ENCODE measurements at regions not wholly inside any gene's neighbourhood (a gene's known extent, or its start where the extent isn't known, plus 50 kb on each side); places are given as distances from the start of the nearest gene placed in this dataset.
A peak's percentile ranks its signal among the peaks of the same experiment; 100 is the strongest.
"Not testable (repeated sequence)": the region's sequence is repeated elsewhere in the genome, so short reads cannot be mapped to it uniquely, and the experiment has no call there.

DNA sequence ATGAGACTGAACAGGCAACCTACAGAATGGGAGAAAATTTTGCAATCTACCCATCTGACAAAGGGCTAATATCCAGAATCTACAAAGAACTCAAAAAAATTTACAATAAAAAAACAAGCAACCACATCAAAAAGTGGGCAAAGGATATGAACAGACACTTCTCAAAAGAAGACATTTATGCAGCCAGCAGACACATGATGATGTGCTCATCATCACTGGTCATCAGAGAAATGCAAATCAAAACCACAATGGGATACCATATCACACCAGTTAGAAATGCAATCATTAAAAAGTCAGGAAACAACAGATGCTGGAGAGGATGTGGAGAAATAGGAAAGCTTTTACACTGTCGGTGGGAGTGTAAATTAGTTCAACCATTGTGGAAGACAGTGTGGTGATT, 51.7 kb upstream of the PAXBP1 start:
- not testable (repeated sequence) for DNase-seq; H3K27me3 ChIP-seq; H3K4me1 ChIP-seq; ATAC-seq; H3K27ac ChIP-seq; H3K4me3 ChIP-seq; H3K36me3 ChIP-seq (replicated peaks in 1 of 2; ENCODE audit: insufficient read depth in 1 of 2, low read depth in 2 of 2); H3K9me3 ChIP-seq
- 95 to 100% methylated on average over 1 of the region's 1 CpG for WGBS, 2 donors
- intact Hi-C loops (cut with DNase I): loop anchor here (10.0 kb wide), 1 partner anchor 168 kb away; no protein-coding TSS in a partner anchor

DNA sequence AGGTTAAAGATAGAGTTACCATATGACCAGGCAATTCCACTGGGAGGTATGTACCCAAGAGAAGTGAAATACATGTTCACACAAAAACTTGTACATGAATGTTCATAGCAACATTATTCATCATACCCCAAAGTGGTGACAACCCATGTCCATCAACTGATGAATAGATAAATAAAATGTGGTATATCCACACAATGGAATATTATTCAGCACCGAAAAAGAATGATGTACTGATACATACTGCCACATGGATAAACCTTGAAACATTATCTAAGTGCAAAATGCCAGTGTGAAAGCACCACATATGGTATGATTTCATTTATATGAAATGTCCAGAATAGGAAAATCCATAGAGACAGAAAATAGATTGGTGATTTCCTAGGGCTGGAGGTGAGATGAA, 53.4 kb upstream of the PAXBP1 start:
- Histone ChIP-seq H3K9me3 (no peaks in the 10 kb centered on the region), H3K27me3 (no peaks in the 10 kb centered on the region), H3K4me1 (no peaks in the 10 kb centered on the region), H3K4me3 (no peak overlapping the region), H3K36me3 (replicated peaks in 1 of 2; ENCODE audit: insufficient read depth in 1 of 2, low read depth in 2 of 2) (no peaks in the 10 kb centered on the region), H3K27ac (no peak overlapping the region)
- 80 to 93% methylated on average over 1 of the region's 1 CpG for WGBS, 2 donors
- TF ChIP-seq CTCF (IDR thresholded peaks at IDR 0.05): no peak
- no peak for TF ChIP-seq POLR2A (IDR thresholded peaks at IDR 0.05)
- no peak for DNase-seq
- intact Hi-C loops (cut with DNase I): loop anchor here (10.0 kb wide), 1 partner anchor 170 kb away; no protein-coding TSS in a partner anchor
- no peak for ATAC-seq

- TF ChIP-seq CTCF (IDR thresholded peaks at IDR 0.05): peak; percentile 16 to 76 (median 59)
- no peak for TF ChIP-seq POLR2A (IDR thresholded peaks at IDR 0.05)
- ATAC-seq: peak; percentile 74
- 33 to 41% methylated on average over 9 of the region's 9 CpGs for WGBS, 2 donors
- peak; percentile 26 to 63 (median 44) for DNase-seq
- Histone ChIP-seq H3K36me3 (replicated peaks in 1 of 2; ENCODE audit: insufficient read depth in 1 of 2, low read depth in 2 of 2) (no peaks in the 10 kb centered on the region), H3K4me1 (no peaks in the 10 kb centered on the region), H3K9me3 (no peaks in the 10 kb centered on the region), H3K27ac (no peak overlapping the region), H3K4me3 (no peak overlapping the region), H3K27me3 (no peaks in the 10 kb centered on the region)
- intact Hi-C loops (cut with DNase I): loop anchor here (10.0 kb wide), 1 partner anchor 172 kb away; no protein-coding TSS in a partner anchor
Observed at GRCh38 chr21:32826329-32827167, 55.0 kb upstream of the PAXBP1 start.

GRCh38 chr21:32828908-32829307, 57.4 kb upstream of the PAXBP1 start:
- Histone ChIP-seq H3K36me3 (replicated peaks in 1 of 2; ENCODE audit: insufficient read depth in 1 of 2, low read depth in 2 of 2) (no peaks in the 10 kb centered on the region), H3K9me3 (no peaks in the 10 kb centered on the region), H3K27me3 (no peaks in the 10 kb centered on the region), H3K4me1 (no peaks in the 10 kb centered on the region), H3K27ac (no peak overlapping the region), H3K4me3 (no peak overlapping the region)
- no peak for TF ChIP-seq POLR2A (IDR thresholded peaks at IDR 0.05)
- no peak for TF ChIP-seq CTCF (IDR thresholded peaks at IDR 0.05)
- WGBS, 2 donors: 58 to 74% methylated on average over 4 of the region's 4 CpGs
- DNase-seq (no peak), ATAC-seq (no peak)
- intact Hi-C loops (cut with DNase I): loop anchor here (10.0 kb wide), 1 partner anchor 174 kb away; no protein-coding TSS in a partner anchor

- H3K27ac ChIP-seq: no peak overlapping the region
- no peak for ATAC-seq
- intact Hi-C loops (cut with DNase I): loop anchor here (10.0 kb wide), 1 partner anchor 175 kb away; no protein-coding TSS in a partner anchor
Observed at GRCh38 chr21:32829504-32829903, 57.9 kb upstream of the PAXBP1 start.

DNA sequence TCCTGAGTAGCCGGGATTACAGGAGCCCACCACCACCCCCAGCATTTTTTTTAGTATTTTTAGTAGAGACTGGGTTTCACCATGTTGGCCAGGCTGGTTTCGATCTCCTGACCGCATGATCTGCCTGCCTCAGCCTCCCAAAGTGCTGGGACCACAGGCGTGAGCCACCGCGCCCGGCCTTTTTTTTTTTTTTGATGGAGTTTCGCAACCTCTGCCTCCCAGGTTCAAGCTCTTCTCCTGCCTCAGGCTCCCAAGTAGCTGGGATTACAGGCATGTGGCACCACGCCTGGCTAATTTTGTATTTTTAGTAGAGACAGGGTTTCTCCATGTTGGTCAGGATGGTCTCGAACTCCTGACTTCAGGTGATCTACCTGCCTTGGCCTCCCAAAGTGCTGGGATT, 60.2 kb upstream of the PAXBP1 start:
- DNase-seq; H3K27me3 ChIP-seq; H3K4me3 ChIP-seq; intact Hi-C loops (cut with DNase I); H3K9me3 ChIP-seq; H3K4me1 ChIP-seq; ATAC-seq; H3K36me3 ChIP-seq (replicated peaks in 1 of 2; ENCODE audit: insufficient read depth in 1 of 2, low read depth in 2 of 2); H3K27ac ChIP-seq: not testable (repeated sequence)
- WGBS, 2 donors: 83 to 86% methylated on average over 10 of the region's 10 CpGs

More at GRCh38 chr21:32829504-32829903, 57.9 kb upstream of the PAXBP1 start:
- H3K27me3 ChIP-seq: no peaks in the 10 kb centered on the region
- TF ChIP-seq CTCF (IDR thresholded peaks at IDR 0.05) (no peak), POLR2A (IDR thresholded peaks at IDR 0.05) (no peak)
- H3K4me3 ChIP-seq: no peak overlapping the region
- H3K4me1 ChIP-seq: no peaks in the 10 kb centered on the region
- no peak for DNase-seq
- no peaks in the 10 kb centered on the region for H3K36me3 ChIP-seq (replicated peaks in 1 of 2; ENCODE audit: insufficient read depth in 1 of 2, low read depth in 2 of 2)
- 85 to 92% methylated on average over 2 of the region's 2 CpGs for WGBS, 2 donors
- no peaks in the 10 kb centered on the region for H3K9me3 ChIP-seq

Measured in body of pancreas (tissue), 4 donors.